ENCODE measurements at regions not wholly inside any gene's neighbourhood (a gene's known extent, or its start where the extent isn't known, plus 50 kb on each side); places are given as distances from the start of the nearest gene placed in this dataset.
"Not testable (repeated sequence)": the region's sequence is repeated elsewhere in the genome, so short reads cannot be mapped to it uniquely, and the experiment has no call there.

DNA sequence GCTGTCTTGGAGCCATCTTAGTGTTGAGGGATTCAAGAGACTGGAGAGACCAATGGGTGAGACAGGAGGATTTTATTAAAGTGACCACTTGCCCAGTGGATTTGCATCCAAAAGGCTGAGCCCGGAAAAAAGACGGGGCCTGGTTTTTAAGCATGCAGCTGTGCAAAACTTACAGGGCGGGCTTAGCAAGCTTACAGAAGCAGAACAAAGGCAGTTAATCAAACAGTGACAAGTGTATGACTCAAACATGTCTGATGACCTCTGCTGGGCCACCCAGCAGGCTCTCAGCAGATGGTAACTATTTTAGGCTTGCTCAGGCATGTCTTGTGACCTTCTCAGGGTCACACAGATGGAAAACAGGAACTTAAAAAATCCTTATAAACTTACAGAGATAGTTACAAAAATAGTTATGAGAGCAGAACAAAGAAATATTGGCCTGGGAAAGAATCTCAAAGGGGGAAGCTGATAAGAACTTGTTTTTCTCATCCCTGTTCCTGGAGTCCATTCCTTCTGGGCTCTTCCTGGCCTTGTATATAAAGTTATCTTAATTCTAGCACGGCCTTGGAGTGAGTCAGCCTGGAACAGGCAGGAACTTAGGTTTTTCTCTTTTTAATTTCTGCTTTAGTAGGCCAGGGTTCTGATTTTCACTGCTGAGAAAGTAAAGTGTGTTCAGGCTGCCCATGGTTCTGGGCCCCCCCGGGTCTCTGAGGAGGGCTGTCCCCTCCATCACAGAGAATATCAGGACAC is 141.3 kb downstream of the CCDC74A start:
- DNase-seq (ENCODE audit: low read depth in 2 of 3, low spot score in 2 of 3): not testable (repeated sequence)

- not testable (repeated sequence) for DNase-seq (ENCODE audit: low read depth in 2 of 3, low spot score in 2 of 3)
These were observed 144.3 kb downstream of the CCDC74A start for GRCh38 chr2:131671841-131672470.

- peak in 2 of 3 donors; percentile 42 to 51 for DNase-seq (ENCODE audit: low read depth in 2 of 3, low spot score in 2 of 3)
These were observed 145.0 kb downstream of the CCDC74A start for GRCh38 chr2:131672471-131673399.

GRCh38 chr2:131673400-131674173 is 145.9 kb downstream of the CCDC74A start:
- DNase-seq (ENCODE audit: low read depth in 2 of 3, low spot score in 2 of 3): peak in 2 of 3 donors; percentile 52 to 61

- no peak for DNase-seq (ENCODE audit: low read depth in 2 of 3, low spot score in 2 of 3)
These were observed 146.5 kb downstream of the CCDC74A start for GRCh38 chr2:131674174-131674507.

DNA sequence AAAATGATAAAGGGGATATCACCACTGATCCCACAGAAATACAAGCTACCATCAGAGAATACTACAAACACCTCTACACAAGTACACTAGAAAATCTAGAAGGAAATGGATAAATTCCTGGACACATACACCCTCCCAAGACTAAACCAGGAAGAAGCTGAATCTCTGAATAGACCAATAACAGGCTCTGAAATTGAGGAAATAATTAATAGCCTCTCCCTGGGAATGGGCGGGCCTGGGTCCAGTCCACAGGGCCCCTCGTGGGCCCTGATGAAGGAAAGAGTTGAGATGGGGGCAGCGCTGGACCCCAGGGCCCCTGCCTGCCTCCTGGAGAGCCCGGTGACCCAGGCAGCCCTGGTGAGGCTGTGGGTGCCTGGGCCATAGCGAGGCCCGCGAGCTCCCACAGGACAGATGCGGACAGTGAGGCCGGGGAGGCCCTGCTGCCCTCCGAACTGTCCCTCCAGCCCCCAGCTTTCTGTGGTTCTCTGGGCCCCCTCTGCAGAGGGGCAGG is 154.0 kb downstream of the CCDC74A start:
- not testable (repeated sequence) for DNase-seq (ENCODE audit: low read depth in 2 of 3, low spot score in 2 of 3)

DNA sequence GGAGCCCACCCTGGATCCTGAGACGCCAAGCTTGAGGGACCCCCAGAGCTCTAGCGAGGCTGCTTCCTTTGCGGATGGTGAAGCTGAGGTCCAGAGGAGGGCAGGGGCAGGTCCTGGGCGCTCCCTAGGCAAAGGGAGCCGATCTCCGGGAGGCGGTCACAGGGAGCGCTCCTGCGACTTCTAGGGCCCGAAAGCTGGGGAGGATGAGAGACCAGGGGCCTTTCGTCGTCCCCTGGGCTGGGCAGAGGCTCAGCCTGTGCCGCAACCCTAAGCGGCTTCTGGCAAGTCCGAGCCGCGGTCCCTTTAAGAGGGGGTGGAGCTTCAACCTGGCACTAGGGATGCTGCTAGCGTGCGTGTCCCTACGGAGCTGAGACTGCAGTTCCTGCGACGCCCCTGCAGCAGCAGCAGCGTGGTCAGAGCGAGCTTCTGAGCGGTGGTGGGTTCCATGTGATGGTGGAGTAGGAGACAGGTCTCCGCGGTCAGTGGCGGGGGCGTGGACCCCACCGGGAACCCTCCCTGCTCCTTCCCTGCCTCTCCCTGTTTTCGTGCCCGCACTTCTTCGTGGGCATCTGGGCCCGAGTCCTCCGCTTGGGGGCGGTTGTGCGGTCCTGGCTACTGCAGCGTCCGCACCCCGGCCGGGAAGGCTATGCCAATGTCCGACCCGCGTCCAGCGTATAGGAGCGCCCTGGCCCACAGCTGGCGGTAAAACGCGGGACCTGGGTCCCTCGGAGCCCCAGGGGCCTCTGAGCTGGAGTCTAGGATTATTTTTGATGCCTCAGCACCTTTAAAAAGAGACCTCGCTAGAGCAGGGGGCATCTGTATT is 154.6 kb downstream of the CCDC74A start:
- DNase-seq (ENCODE audit: low read depth in 2 of 3, low spot score in 2 of 3): peak in 2 of 3 donors; percentile 53 to 62

DNA sequence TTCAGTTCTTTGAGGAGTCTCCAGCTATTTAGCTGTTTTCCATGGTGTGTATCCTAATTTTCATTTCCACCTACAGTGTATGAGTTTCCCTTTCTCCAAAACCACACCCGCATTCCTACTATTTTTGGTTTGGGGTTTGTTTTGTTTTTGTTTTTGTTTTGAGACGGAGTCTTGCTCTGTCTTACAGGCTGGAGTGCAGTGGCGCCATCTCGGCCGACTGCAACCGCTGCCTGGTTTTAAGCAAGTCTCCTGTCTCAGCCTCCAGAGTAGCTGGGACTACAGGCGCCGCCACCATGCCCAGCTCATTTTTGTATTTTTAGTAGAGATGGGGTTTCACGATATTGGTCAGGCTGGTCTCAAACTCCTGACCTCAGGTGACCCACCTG is 155.2 kb downstream of the CCDC74A start:
- DNase-seq (ENCODE audit: low read depth in 2 of 3, low spot score in 2 of 3): peak in 1 of 3 donors; percentile 15

GRCh38 chr2:131684631-131685316 is 157.1 kb downstream of the CCDC74A start:
- not testable (repeated sequence) for DNase-seq (ENCODE audit: low read depth in 2 of 3, low spot score in 2 of 3)

DNA sequence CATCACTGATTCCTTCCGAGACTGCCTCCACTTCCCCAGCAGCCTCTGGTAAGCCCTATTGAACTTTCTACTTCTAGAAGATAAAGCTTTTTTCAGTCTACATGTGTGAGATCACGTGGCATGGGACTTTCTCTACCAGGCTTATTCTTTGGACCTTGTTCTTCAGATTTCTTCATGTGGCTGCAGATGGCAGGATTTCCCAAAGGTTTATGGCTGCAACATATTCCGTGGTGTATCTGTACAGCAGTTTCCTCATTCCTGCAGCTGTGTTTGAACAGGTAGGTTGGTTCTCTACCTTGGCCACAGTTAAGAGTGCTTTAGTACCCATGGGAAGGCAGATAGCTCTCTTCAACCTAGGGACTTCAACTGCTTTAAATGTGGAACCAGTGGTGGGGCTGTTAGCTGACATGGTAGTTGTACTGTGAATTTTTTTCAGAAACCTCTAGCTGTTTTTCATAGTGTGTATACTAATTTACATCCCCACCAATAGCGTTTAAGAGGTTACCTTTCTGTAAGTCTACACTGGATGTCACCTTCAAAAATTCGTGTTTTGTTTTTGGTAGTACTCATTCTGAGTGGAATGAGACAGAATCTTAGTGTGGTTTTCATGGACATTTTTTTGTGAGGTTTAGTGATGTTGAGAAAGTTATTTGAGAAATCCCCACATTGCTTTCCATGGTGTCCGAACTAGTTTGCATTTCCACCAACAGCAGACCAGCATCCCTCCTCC is 158.6 kb downstream of the CCDC74A start:
- DNase-seq (ENCODE audit: low read depth in 2 of 3, low spot score in 2 of 3): not testable (repeated sequence)

DNA sequence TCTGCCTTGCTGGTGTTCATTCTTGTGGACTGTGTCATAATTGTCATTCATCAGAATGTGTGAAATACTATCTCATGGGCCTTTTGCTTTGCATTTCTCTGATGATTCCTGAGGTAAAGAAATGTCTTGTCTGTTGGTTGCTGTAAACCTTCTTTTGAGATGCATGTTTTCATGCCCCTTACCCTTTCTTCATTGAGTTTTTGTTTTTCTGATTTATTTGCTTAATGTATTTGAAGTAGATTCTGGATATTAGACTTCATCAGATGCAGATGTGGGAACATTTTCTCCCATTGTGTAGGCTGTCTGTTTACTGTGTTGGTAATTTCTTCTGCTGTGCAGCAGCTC is 159.2 kb downstream of the CCDC74A start:
- not testable (repeated sequence) for DNase-seq (ENCODE audit: low read depth in 2 of 3, low spot score in 2 of 3)

DNA sequence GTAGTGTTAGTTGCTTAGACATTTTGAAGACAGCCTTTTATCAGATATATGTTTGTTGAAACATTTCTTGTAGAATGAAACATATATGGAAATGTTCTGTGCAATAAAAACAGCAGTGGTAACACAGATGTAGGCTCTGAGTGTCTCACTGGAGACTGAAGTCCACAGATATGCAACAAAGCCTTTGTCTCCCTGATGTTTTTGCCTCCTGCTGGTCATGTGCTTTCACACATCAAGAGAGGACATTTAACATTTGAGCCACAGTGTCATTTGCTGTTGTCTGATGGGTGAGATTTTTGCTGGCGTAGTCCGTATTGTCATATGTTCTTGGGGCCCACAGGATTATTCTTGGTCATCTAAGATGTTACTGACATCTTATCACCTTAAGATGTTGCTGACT is 161.4 kb downstream of the CCDC74A start:
- DNase-seq (ENCODE audit: low read depth in 2 of 3, low spot score in 2 of 3): not testable (repeated sequence)

DNA sequence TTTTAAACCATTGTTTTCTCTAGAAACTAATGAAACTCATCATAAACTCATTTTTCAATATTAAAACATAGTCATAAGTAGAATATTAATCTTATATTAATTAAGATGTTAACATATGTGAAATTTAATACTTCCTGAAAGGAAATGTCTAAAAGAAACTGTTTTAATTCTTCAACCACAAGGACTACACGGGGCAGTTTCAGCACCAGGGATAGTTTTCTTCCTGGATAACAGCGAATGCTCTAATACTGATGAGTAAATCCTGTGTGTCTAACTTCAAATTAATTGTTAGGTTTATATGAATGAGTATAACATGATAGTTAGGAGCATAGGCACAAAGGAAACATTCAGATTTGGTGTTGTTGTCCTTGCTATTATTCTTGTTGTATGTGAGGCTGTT is 183.6 kb downstream of the CCDC74A start:
- DNase-seq (ENCODE audit: low read depth in 2 of 3, low spot score in 2 of 3): not testable (repeated sequence)

GRCh38 chr2:131717907-131718306 is 190.2 kb downstream of the CCDC74A start:
- DNase-seq (ENCODE audit: low read depth in 2 of 3, low spot score in 2 of 3): not testable (repeated sequence)

DNA sequence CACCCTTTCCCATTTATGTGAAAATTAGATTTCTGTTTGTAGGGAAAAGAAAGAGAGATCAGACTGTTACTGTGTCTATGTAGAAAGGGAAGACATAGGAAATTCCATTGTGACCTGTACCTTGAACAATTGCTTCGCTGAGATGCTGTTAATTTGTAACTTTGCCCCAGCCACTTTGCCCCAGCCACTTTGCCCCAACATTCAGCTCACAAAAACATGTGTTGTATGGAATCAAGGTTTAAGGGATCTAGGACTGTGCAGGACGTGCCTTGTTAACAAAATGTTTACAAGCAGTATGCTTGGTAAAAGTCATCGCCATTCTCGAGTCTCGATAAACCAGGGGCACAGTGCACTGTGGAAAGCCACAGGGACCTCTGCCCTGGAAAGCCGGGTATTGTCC is 193.5 kb downstream of the CCDC74A start:
- not testable (repeated sequence) for DNase-seq (ENCODE audit: low read depth in 2 of 3, low spot score in 2 of 3)

GRCh38 chr2:131722256-131722655 is 194.6 kb downstream of the CCDC74A start:
- not testable (repeated sequence) for DNase-seq (ENCODE audit: low read depth in 2 of 3, low spot score in 2 of 3)

DNA sequence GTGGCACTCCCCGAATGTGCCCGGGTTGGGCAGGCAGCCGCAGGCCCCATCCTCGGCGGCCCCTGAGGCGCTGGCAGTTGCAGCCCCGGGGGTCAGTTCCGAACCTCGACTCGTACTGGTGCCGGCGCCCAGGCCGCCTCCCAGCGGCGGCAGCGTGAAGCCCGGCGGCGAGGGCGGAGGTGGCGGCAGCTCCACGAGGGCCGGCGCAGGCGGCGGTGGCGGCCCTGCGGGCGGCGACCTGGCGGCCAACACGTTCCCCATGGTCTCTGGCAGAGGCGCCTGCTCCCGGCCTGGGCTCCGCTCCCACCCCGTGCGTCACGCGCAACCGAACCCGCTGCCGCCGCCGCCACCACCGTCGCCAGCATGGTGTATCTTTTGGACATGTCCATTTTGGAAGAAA is 196.3 kb downstream of the CCDC74A start:
- no peak for DNase-seq (ENCODE audit: low read depth in 2 of 3, low spot score in 2 of 3)

DNA sequence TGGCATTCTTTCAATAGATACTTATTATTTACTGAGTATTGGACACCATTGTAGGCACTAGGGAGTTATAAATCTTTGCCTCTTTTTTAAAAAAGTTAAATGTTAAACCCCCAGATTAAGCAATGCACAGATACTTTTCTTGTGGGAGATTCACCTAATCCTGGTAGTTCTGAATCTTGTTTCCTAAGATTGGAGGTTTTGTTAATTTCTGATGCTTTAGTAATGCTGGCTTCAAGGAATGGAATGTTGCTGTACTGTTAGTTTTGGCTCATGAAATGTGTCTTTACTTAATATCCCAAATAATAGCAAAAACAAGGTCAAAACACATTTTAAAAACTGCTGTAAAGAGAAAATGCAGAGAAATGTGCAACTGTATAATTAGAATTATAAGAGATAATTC is 200.8 kb downstream of the CCDC74A start:
- not testable (repeated sequence) for DNase-seq (ENCODE audit: low read depth in 2 of 3, low spot score in 2 of 3)

Data from hematopoietic multipotent progenitor cell (in vitro differentiated cells).